ENCODE measurements at regions not wholly inside any gene's neighbourhood (a gene's known extent, or its start where the extent isn't known, plus 50 kb on each side); places are given as distances from the start of the nearest gene placed in this dataset.

DNA sequence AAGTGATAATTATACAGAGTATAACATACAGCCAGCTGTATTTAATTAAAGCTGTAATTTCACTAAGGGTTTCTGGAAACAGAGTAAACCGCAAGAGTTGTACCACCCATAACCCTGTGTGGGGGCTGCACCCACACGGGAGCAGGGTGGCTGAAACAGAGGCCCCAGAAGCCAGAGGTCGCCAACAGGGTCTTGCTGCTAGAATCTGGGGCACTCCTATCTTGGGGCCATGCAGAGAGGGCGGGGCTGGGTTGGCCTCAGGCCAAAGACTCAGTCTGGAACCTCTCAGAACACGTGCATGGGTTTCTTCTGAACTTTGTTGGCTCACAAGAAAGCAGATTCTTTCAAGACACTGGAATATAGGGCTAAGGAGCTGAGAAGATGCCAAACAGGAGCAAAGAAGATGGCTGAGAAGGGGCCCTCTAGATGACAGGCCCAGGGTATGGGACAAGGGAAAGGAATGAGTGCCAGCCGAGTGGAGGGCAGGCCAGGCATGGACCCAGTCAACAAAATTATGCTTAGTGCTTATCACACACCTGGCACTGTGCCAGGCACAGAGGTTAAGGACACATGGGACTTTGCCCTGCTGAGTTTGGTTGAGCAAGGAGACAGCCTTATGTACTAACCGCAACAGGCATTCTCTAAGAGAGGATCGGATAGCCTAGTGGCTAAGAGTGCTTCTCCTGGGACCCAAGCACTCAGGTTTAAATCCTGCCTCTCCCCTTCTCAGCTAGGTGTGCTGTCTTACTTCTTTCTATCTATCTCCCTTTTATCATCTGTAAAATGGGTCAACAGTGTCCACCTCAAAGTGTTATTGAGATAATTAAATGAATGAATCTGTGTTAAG is 96.6 kb upstream of the FOXP4 start:
- WGBS, 2 experiments (ENCODE audit: extremely low coverage in 2 of 2, insufficient read length in 1 of 2), result no CpG with 5 or more reads among the region's 8 CpGs
- Histone ChIP-seq H2BK15ac (ENCODE audit: low read depth, low read length) (no peak overlapping the region), H4K8ac (ENCODE audit: low read depth in 2 of 2, low read length in 2 of 2) (no peak overlapping the region), H3K79me1 (ENCODE audit: low read depth in 1 of 2, low read length in 2 of 2) (no peaks in the 10 kb centered on the region), H3K36me3 (ENCODE audit: control insufficient read depth, insufficient read depth, low read length) (no peaks in the 10 kb centered on the region), H2BK20ac (ENCODE audit: low read depth, low read length) (no peak overlapping the region), H3K23ac (ENCODE audit: low read depth, low read length) (no peak overlapping the region), H2BK5ac (ENCODE audit: low read depth, low read length, poor library complexity, severe bottlenecking) (no peak overlapping the region), H3K56ac (ENCODE audit: extremely low read depth, insufficient read depth, low read length) (no peak overlapping the region), H2BK120ac (ENCODE audit: low read depth, low read length) (no peak overlapping the region), H3K4ac (ENCODE audit: low read depth, low read length) (no peak overlapping the region), H3K4me3 (ENCODE audit: insufficient read depth, low read depth, low read length) (no peak overlapping the region), H3K14ac (replicated peaks; ENCODE audit: low read depth, low read length) (no peak overlapping the region), H4K5ac (ENCODE audit: low read depth, low read length) (no peak overlapping the region), H3K9me1 (ENCODE audit: insufficient read depth, low read length) (peaks cover 5% of the 10 kb centered on the region), H2AK5ac (ENCODE audit: low read depth, low read length) (no peak overlapping the region), H3K4me1 (ENCODE audit: control insufficient read depth, insufficient read depth, low read length) (peaks cover 6% of the 10 kb centered on the region), H3K4me2 (ENCODE audit: low read depth, low read length) (no peak overlapping the region), H3K18ac (ENCODE audit: low read depth, low read length) (no peak overlapping the region), H2AFZ (replicated peaks; ENCODE audit: low read length, poor library complexity) (no peak overlapping the region), H2AK9ac (replicated peaks; ENCODE audit: low read depth, low read length, poor library complexity) (no peak overlapping the region), H4K20me1 (ENCODE audit: insufficient read depth, low read length) (no peaks in the 10 kb centered on the region; the same call in 1 of the 2 replicates), H3K27me3 (ENCODE audit: control insufficient read depth, insufficient read depth, low read length) (peaks cover 48% of the 10 kb centered on the region), H3K9ac (ENCODE audit: low read depth, low read length) (no peak overlapping the region), H3K27ac (ENCODE audit: insufficient read depth, low read length) (no peak overlapping the region), H4K91ac (ENCODE audit: insufficient read depth, low read depth, low read length) (no peak overlapping the region), H3K9me3 (ENCODE audit: control insufficient read depth, insufficient read depth, low read length) (no peaks in the 10 kb centered on the region)
- intact Hi-C loops (cut with micrococcal nuclease) (no loop called here), in situ Hi-C loops (cut with MboI; ENCODE audit: low sequenced_read_pairs) (no loop called here), dilution Hi-C loops (cut with HindIII; ENCODE audit: low sequenced_read_pairs, unreplicated experiment) (no loop called here)
- TF ChIP-seq, protein P1, sequence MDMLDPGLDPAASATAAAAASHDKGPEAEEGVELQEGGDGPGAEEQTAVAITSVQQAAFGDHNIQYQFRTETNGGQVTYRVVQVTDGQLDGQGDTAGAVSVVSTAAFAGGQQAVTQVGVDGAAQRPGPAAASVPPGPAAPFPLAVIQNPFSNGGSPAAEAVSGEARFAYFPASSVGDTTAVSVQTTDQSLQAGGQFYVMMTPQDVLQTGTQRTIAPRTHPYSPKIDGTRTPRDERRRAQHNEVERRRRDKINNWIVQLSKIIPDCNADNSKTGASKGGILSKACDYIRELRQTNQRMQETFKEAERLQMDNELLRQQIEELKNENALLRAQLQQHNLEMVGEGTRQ (IDR thresholded peaks at IDR 0.05; ENCODE audit: low read depth, low read length), result no peak
- TF ChIP-seq, protein P2, sequence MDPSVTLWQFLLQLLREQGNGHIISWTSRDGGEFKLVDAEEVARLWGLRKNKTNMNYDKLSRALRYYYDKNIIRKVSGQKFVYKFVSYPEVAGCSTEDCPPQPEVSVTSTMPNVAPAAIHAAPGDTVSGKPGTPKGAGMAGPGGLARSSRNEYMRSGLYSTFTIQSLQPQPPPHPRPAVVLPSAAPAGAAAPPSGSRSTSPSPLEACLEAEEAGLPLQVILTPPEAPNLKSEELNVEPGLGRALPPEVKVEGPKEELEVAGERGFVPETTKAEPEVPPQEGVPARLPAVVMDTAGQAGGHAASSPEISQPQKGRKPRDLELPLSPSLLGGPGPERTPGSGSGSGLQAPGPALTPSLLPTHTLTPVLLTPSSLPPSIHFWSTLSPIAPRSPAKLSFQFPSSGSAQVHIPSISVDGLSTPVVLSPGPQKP (IDR thresholded peaks at IDR 0.05; ENCODE audit: borderline replicate concordance, low read depth, low read length), result no peak
- TF ChIP-seq BHLHE40 (IDR thresholded peaks at IDR 0.05; ENCODE audit: low read depth, low read length) (no peak), RAD21 (IDR thresholded peaks at IDR 0.05; ENCODE audit: low read length) (no peak), POLR2A (IDR thresholded peaks at IDR 0.05; ENCODE audit: low read depth, low read length) (no peak), CEBPB (IDR thresholded peaks at IDR 0.05; ENCODE audit: low read depth, low read length) (no peak), MXI1 (IDR thresholded peaks at IDR 0.05; ENCODE audit: borderline replicate concordance, low read depth, low read length) (no peak)
- TF ChIP-seq, protein P3, sequence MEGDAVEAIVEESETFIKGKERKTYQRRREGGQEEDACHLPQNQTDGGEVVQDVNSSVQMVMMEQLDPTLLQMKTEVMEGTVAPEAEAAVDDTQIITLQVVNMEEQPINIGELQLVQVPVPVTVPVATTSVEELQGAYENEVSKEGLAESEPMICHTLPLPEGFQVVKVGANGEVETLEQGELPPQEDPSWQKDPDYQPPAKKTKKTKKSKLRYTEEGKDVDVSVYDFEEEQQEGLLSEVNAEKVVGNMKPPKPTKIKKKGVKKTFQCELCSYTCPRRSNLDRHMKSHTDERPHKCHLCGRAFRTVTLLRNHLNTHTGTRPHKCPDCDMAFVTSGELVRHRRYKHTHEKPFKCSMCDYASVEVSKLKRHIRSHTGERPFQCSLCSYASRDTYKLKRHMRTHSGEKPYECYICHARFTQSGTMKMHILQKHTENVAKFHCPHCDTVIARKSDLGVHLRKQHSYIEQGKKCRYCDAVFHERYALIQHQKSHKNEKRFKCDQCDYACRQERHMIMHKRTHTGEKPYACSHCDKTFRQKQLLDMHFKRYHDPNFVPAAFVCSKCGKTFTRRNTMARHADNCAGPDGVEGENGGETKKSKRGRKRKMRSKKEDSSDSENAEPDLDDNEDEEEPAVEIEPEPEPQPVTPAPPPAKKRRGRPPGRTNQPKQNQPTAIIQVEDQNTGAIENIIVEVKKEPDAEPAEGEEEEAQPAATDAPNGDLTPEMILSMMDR (conservative IDR thresholded peaks at IDR 0.05; ENCODE audit: low read depth, low read length), result no peak
- POLR2A ChIA-PET (ENCODE audit: unreplicated experiment), result no interaction called here
- ATAC-seq (ENCODE audit: low read depth), result no peak
- CTCF ChIA-PET, result interaction anchor here (0.5 kb wide), 1 partner anchor 91 kb away, joined by 3 read pairs; no protein-coding TSS in a partner anchor
- BruUV-seq (replicated peaks), result no TSS peak
- DNase-seq, result no peak

Data from IMR-90 (cell line).